Ovary (tissue), 3 donors: ENCODE measurements at regions not wholly inside any gene's neighbourhood (a gene's known extent, or its start where the extent isn't known, plus 50 kb on each side); places are given as distances from the start of the nearest gene placed in this dataset.

Experiments used
- CTCF ChIP-seq, 3 donors: fragments of 450-650 bp in 2 of 3; fragments of 200-600 bp in 1 of 3; IDR thresholded peaks; one replicate each; pipeline versions ENCODE4 v1.5.1 to v1.8.0; 2016 to 2022; ENCODE audit warnings: antibody characterized with exemption in 3 of 3, mild to moderate bottlenecking in 1 of 3
- EP300 ChIP-seq: sonication (generic); formaldehyde crosslinking; IDR thresholded peaks from one replicate; pipeline ENCODE4 v1.6.1; 2017; ENCODE audit warnings: antibody characterized with exemption
- POLR2A ChIP-seq: fragments of 450-650 bp; IDR thresholded peaks from one replicate; pipeline ENCODE4 v1.6.1; 2017; ENCODE audit warnings: antibody characterized with exemption, mild to moderate bottlenecking, moderate library complexity
- donor health status: DM: no; HTN: no; CAD: no.

GRCh38 chr1:245094954-245095353, 59.8 kb upstream of the KIF26B start:
- no peak for TF ChIP-seq POLR2A
- no peak for TF ChIP-seq CTCF (IDR thresholded peaks at IDR 0.05)
- TF ChIP-seq EP300 = no peak
